Colon (tissue), 2 donors: ENCODE measurements at regions not wholly inside any gene's neighbourhood (a gene's known extent, or its start where the extent isn't known, plus 50 kb on each side); places are given as distances from the start of the nearest gene placed in this dataset.

Source experiments
- FAIRE-seq: peaks from 2 replicates; lab custom pipeline; 2012; peaks lifted over from hg19 to GRCh38; lab: Jason Lieb, UNC
- donor health status: control.
- donor health status: control.

GRCh38 chr11:15622231-15622890, 507.6 kb downstream of the INSC start:
- no peak for FAIRE-seq

- no peak for FAIRE-seq
Observed at GRCh38 chr11:15624701-15625100, 510.0 kb downstream of the INSC start.

GRCh38 chr11:15625691-15626090, 511.0 kb downstream of the INSC start:
- FAIRE-seq: no peak

- no peak for FAIRE-seq
Observed at GRCh38 chr11:15627560-15627959, 512.8 kb downstream of the INSC start.

GRCh38 chr11:15629690-15630321, 515.1 kb downstream of the INSC start:
- no peak for FAIRE-seq

GRCh38 chr11:15630896-15631295, 516.2 kb downstream of the INSC start:
- FAIRE-seq: no peak

- FAIRE-seq: no peak
Observed at GRCh38 chr11:15635521-15635920, 520.8 kb downstream of the INSC start.

- FAIRE-seq: no peak
Observed at GRCh38 chr11:15636521-15637089, 521.9 kb downstream of the INSC start.

- no peak for FAIRE-seq
Observed at GRCh38 chr11:15638386-15638787, 523.7 kb downstream of the INSC start.

GRCh38 chr11:15640318-15640717, 525.6 kb downstream of the INSC start:
- no peak for FAIRE-seq

GRCh38 chr11:15641271-15642045, 526.7 kb downstream of the INSC start:
- FAIRE-seq: no peak

- FAIRE-seq: no peak
Observed at GRCh38 chr11:15645201-15645600, 530.5 kb downstream of the INSC start.

- no peak for FAIRE-seq
Observed at GRCh38 chr11:15649371-15650104, 534.8 kb downstream of the INSC start.

- FAIRE-seq: no peak
Observed at GRCh38 chr11:15650105-15650938, 535.6 kb downstream of the INSC start.

GRCh38 chr11:15651033-15651432, 536.3 kb downstream of the INSC start:
- FAIRE-seq: no peak

- no peak for FAIRE-seq
Observed at GRCh38 chr11:15651816-15652215, 537.1 kb downstream of the INSC start.

- no peak for FAIRE-seq
Observed at GRCh38 chr11:15653191-15653710, 538.5 kb downstream of the INSC start.

GRCh38 chr11:15654451-15654850, 539.7 kb downstream of the INSC start:
- FAIRE-seq: no peak

- FAIRE-seq: no peak
Observed at GRCh38 chr11:15655552-15655951, 540.8 kb downstream of the INSC start.

GRCh38 chr11:15657264-15657663, 542.5 kb downstream of the INSC start:
- FAIRE-seq: no peak

- FAIRE-seq: no peak
Observed at GRCh38 chr11:15660496-15660895, 545.8 kb downstream of the INSC start.
